Mammary epithelial cell (primary cell): ENCODE measurements at regions not wholly inside any gene's neighbourhood (a gene's known extent, or its start where the extent isn't known, plus 50 kb on each side); places are given as distances from the start of the nearest gene placed in this dataset.

ENCODE experiments used
- EZH2 ChIP-seq: IDR thresholded peaks from 2 replicates; pipeline ENCODE4 v1.6.1; 2012; ENCODE audit warnings: low read length, inconsistent platforms, borderline replicate concordance
- TF ChIP-seq, protein P1 (sequence below), 2 donors: IDR thresholded peaks in 1 of 2; conservative IDR thresholded peaks in 1 of 2; 2 replicates each; pipeline ENCODE4 v1.5.1; 2011 to 2012; ENCODE audit warnings: inconsistent platforms in 2 of 2, low read length in 2 of 2, mild to moderate bottlenecking in 2 of 2, control low read depth in 1 of 2, low read depth in 1 of 2; ENCODE audit not compliant: insufficient read depth in 1 of 2; ENCODE audit errors: extremely low read depth in 1 of 2

DNA sequence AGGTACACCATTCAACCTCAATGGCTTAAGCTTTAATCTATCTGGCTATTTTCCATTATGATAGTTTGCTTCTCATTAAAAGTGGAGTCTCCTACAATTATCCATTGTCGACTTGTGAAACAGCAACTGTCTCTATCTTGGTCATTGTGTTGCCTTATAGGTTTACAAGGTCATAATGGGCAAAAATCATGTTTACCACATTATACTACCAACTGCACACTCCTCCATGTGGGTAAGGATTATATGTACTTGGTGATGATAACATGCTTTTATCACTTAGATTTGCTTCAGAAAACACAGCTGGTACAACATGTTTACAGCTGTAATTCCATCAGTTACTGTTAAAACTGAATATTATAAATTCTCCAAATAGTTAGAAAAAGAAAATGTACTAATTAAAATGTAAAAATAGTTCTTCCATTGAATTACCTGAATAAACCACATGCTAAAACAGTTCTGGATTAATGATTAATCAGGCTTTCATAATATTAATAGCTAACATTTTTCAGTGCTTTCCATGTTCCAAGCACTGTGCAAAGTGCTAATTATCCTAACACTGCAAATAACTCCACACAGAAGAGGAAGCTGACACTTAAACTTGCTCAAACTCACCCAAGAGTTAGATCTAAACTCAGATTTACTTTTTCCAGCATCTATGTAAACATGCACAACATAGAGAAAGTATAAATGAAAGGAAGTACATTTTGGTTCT is 96.7 kb downstream of the OGFRL1 start:
- no peak for TF ChIP-seq EZH2
- TF ChIP-seq, protein P1, sequence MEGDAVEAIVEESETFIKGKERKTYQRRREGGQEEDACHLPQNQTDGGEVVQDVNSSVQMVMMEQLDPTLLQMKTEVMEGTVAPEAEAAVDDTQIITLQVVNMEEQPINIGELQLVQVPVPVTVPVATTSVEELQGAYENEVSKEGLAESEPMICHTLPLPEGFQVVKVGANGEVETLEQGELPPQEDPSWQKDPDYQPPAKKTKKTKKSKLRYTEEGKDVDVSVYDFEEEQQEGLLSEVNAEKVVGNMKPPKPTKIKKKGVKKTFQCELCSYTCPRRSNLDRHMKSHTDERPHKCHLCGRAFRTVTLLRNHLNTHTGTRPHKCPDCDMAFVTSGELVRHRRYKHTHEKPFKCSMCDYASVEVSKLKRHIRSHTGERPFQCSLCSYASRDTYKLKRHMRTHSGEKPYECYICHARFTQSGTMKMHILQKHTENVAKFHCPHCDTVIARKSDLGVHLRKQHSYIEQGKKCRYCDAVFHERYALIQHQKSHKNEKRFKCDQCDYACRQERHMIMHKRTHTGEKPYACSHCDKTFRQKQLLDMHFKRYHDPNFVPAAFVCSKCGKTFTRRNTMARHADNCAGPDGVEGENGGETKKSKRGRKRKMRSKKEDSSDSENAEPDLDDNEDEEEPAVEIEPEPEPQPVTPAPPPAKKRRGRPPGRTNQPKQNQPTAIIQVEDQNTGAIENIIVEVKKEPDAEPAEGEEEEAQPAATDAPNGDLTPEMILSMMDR (conservative IDR thresholded peaks at IDR 0.05 in 1 of 2, IDR thresholded peaks at IDR 0.05 in 1 of 2; ENCODE audit: extremely low read depth in 1 of 2, insufficient read depth in 1 of 2, low read depth in 1 of 2, low read length in 2 of 2) = no peak
